ENCODE measurements at regions not wholly inside any gene's neighbourhood (a gene's known extent, or its start where the extent isn't known, plus 50 kb on each side); places are given as distances from the start of the nearest gene placed in this dataset.
"Not testable (repeated sequence)": the region's sequence is repeated elsewhere in the genome, so short reads cannot be mapped to it uniquely, and the experiment has no call there.

- no peak overlapping the region for H3K27ac Mint-ChIP-seq
- POLR2A ChIA-PET = no interaction called here
- no peak overlapping the region for H3K4me3 Mint-ChIP-seq
- no peaks in the 10 kb centered on the region for H3K27me3 Mint-ChIP-seq
- no peak for DNase-seq
- H3K36me3 Mint-ChIP-seq (ENCODE audit: low read depth) = peaks cover under 1% of the 10 kb centered on the region
- CTCF ChIA-PET = no interaction called here
- H3K9me3 Mint-ChIP-seq = peaks cover 30% of the 10 kb centered on the region
- H3K4me1 Mint-ChIP-seq = no peaks in the 10 kb centered on the region
Observed at GRCh38 chr20:30484009-30484748, 773.3 kb upstream of the DEFB115 start.

- ChIA-PET POLR2A (no interaction called here), CTCF (no interaction called here)
- no peak for DNase-seq
- Mint-ChIP-seq H3K36me3 (ENCODE audit: low read depth) (no peaks in the 10 kb centered on the region), H3K4me1 (no peaks in the 10 kb centered on the region), H3K27ac (no peak overlapping the region), H3K4me3 (no peak overlapping the region), H3K27me3 (no peaks in the 10 kb centered on the region), H3K9me3 (peaks cover 30% of the 10 kb centered on the region)
Observed at GRCh38 chr20:30484749-30485070, 772.8 kb upstream of the DEFB115 start.

GRCh38 chr20:30485331-30486102 lies 771.9 kb upstream of the DEFB115 start:
- DNase-seq = no peak
- H3K36me3 Mint-ChIP-seq (ENCODE audit: low read depth) = no peaks in the 10 kb centered on the region
- no peak overlapping the region for H3K27ac Mint-ChIP-seq
- peaks cover 29% of the 10 kb centered on the region for H3K9me3 Mint-ChIP-seq
- ChIA-PET POLR2A (no interaction called here), CTCF (no interaction called here)
- H3K27me3 Mint-ChIP-seq = no peaks in the 10 kb centered on the region
- no peaks in the 10 kb centered on the region for H3K4me1 Mint-ChIP-seq
- no peak overlapping the region for H3K4me3 Mint-ChIP-seq

- H3K36me3 Mint-ChIP-seq (ENCODE audit: low read depth) = peaks cover 3% of the 10 kb centered on the region
- no peak overlapping the region for H3K4me3 Mint-ChIP-seq
- H3K27ac Mint-ChIP-seq = no peak overlapping the region
- peaks cover 32% of the 10 kb centered on the region for H3K9me3 Mint-ChIP-seq
- CTCF ChIA-PET = no interaction called here
- POLR2A ChIA-PET = no interaction called here
- H3K27me3 Mint-ChIP-seq = no peaks in the 10 kb centered on the region
- no peak for DNase-seq
- H3K4me1 Mint-ChIP-seq = no peaks in the 10 kb centered on the region
Observed at GRCh38 chr20:30486103-30486478, 771.4 kb upstream of the DEFB115 start.

- H3K4me3 Mint-ChIP-seq; H3K27ac Mint-ChIP-seq; POLR2A ChIA-PET; H3K36me3 Mint-ChIP-seq (ENCODE audit: low read depth); H3K4me1 Mint-ChIP-seq; CTCF ChIA-PET; H3K27me3 Mint-ChIP-seq; DNase-seq: not testable (repeated sequence)
- H3K9me3 Mint-ChIP-seq = peaks cover 27% of the 10 kb centered on the region
Observed at GRCh38 chr20:30487461-30487860, 770.0 kb upstream of the DEFB115 start.

- no peak for DNase-seq
- Mint-ChIP-seq H3K36me3 (ENCODE audit: low read depth) (peaks cover 3% of the 10 kb centered on the region), H3K9me3 (peaks cover 27% of the 10 kb centered on the region), H3K4me1 (no peaks in the 10 kb centered on the region), H3K27ac (no peak overlapping the region), H3K4me3 (no peak overlapping the region), H3K27me3 (no peaks in the 10 kb centered on the region)
- ChIA-PET CTCF (no interaction called here), POLR2A (no interaction called here)
Observed at GRCh38 chr20:30487947-30488926, 769.2 kb upstream of the DEFB115 start.

GRCh38 chr20:30488941-30489613 lies 768.4 kb upstream of the DEFB115 start:
- DNase-seq = no peak
- peaks cover 3% of the 10 kb centered on the region for H3K36me3 Mint-ChIP-seq (ENCODE audit: low read depth)

GRCh38 chr20:30489614-30490003 lies 767.9 kb upstream of the DEFB115 start:
- no peaks in the 10 kb centered on the region for H3K4me1 Mint-ChIP-seq
- no peaks in the 10 kb centered on the region for H3K27me3 Mint-ChIP-seq
- ChIA-PET POLR2A (no interaction called here), CTCF (no interaction called here)
- no peak overlapping the region for H3K4me3 Mint-ChIP-seq
- peaks cover 24% of the 10 kb centered on the region for H3K9me3 Mint-ChIP-seq
- no peak for DNase-seq
- H3K27ac Mint-ChIP-seq = no peak overlapping the region
- H3K36me3 Mint-ChIP-seq (ENCODE audit: low read depth) = peaks cover 3% of the 10 kb centered on the region

More at GRCh38 chr20:30488941-30489613, 768.4 kb upstream of the DEFB115 start:
- ChIA-PET POLR2A (no interaction called here), CTCF (no interaction called here)
- H3K4me1 Mint-ChIP-seq = no peaks in the 10 kb centered on the region
- H3K9me3 Mint-ChIP-seq = peaks cover 24% of the 10 kb centered on the region
- no peak overlapping the region for H3K27ac Mint-ChIP-seq
- H3K27me3 Mint-ChIP-seq = no peaks in the 10 kb centered on the region
- H3K4me3 Mint-ChIP-seq = no peak overlapping the region

GRCh38 chr20:30491016-30491415 lies 766.4 kb upstream of the DEFB115 start:
- H3K9me3 Mint-ChIP-seq = peaks cover 21% of the 10 kb centered on the region
- CTCF ChIA-PET = no interaction called here
- no peak for DNase-seq
- no peaks in the 10 kb centered on the region for H3K4me1 Mint-ChIP-seq
- no peak overlapping the region for H3K4me3 Mint-ChIP-seq
- H3K27ac Mint-ChIP-seq = no peak overlapping the region
- H3K27me3 Mint-ChIP-seq = no peaks in the 10 kb centered on the region
- H3K36me3 Mint-ChIP-seq (ENCODE audit: low read depth) = peaks cover 3% of the 10 kb centered on the region
- POLR2A ChIA-PET = no interaction called here

- H3K27ac Mint-ChIP-seq; POLR2A ChIA-PET; H3K4me3 Mint-ChIP-seq; CTCF ChIA-PET; H3K36me3 Mint-ChIP-seq (ENCODE audit: low read depth); H3K27me3 Mint-ChIP-seq; H3K4me1 Mint-ChIP-seq; H3K9me3 Mint-ChIP-seq; DNase-seq: not testable (repeated sequence)
Observed at GRCh38 chr20:30496656-30497055, 760.8 kb upstream of the DEFB115 start.

- H3K4me3 Mint-ChIP-seq; H3K36me3 Mint-ChIP-seq (ENCODE audit: low read depth); H3K27ac Mint-ChIP-seq; DNase-seq; H3K4me1 Mint-ChIP-seq; POLR2A ChIA-PET; H3K9me3 Mint-ChIP-seq; H3K27me3 Mint-ChIP-seq; CTCF ChIA-PET: not testable (repeated sequence)
Observed at GRCh38 chr20:30497191-30497590, 760.3 kb upstream of the DEFB115 start.

- POLR2A ChIA-PET = no interaction called here
- no peaks in the 10 kb centered on the region for H3K4me1 Mint-ChIP-seq
Observed at GRCh38 chr20:30499123-30499522, 758.3 kb upstream of the DEFB115 start.

More at GRCh38 chr20:30499123-30499522, 758.3 kb upstream of the DEFB115 start:
- Mint-ChIP-seq H3K4me3 (no peak overlapping the region), H3K27ac (no peak overlapping the region), H3K36me3 (ENCODE audit: low read depth) (no peaks in the 10 kb centered on the region), H3K27me3 (no peaks in the 10 kb centered on the region), H3K9me3 (no peaks in the 10 kb centered on the region)
- CTCF ChIA-PET = no interaction called here
- no peak for DNase-seq
